NCI-H146 (cell line): ENCODE measurements at regions not wholly inside any gene's neighbourhood (a gene's known extent, or its start where the extent isn't known, plus 50 kb on each side); places are given as distances from the start of the nearest gene placed in this dataset.

ENCODE experiments used
- DNase-seq: peaks from one replicate; lab custom pipeline; 2025; lab: John Stamatoyannopoulos, UW

DNA sequence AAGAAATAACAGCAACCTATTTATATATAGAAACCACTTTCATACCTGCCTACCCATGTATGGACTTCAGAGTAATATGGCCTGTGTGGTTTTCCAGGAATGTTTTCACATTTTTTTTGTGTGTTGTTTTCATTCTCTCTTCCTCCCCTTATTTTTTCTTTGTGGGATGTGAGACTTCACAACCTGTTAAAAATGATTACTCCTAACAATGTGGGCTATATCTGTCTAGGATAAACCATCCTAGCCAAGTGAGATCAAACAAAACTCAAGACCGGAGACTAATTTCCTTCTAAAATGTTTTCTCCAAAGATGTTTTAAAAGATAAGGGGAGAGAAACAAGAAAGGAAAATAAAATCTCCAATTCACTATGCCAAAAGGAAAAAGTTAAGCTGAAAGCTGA is 106.1 kb upstream of the DIPK2B start:
- DNase-seq, result no peak

DNA sequence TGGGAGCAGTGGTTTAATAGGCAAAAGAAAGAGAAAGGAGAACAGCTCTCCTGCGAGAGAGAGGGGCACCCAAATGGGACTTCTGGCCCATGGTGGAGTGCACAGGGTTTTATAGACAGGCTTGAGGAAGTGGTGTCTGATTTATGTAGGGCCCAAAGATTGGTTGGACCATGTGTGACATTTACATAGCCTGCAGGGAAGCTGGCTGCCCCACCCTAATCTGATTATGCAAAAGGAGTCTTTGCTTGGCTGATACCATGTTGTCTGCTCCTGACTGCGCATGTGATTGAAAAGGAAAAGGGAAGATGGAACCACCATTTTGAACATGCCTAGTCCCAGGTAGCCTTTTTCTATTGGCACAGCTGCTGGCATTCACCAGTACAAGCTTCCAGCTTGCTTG is 100.0 kb upstream of the DIPK2B start:
- DNase-seq, result no peak

DNA sequence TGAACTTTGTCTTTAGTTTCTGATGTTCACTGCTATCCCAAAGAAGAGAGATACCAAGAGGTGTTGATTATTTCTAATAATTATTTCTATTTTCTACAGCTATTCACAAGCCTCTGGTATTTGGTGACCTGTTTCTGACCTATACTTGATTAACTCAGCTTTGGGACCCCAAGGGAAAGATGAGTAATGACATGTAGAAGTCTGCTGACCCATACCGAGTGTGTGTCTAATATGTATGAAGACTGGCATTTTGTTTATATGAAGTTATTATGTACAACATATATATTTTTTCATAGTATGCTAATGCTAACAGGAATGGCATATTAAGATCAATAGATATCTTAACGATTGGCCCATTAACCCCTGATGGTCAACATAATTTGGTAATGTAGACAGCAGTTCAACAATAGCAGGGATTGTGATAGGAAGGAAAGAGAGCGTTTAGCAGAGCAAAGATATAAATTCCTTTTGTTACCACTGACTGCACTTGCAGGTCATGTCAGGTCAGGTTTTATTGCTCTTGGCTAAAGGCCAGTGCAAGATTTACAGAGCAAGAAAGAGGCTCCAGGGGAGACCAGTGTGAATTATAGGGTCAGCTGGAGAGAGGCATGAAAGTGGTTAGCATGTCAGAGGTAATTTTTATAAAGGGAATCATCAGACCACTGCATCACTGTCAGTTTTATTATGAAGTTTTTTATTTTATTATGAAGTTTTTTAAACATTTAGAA is 94.7 kb upstream of the DIPK2B start:
- peak; percentile 38 for DNase-seq

DNA sequence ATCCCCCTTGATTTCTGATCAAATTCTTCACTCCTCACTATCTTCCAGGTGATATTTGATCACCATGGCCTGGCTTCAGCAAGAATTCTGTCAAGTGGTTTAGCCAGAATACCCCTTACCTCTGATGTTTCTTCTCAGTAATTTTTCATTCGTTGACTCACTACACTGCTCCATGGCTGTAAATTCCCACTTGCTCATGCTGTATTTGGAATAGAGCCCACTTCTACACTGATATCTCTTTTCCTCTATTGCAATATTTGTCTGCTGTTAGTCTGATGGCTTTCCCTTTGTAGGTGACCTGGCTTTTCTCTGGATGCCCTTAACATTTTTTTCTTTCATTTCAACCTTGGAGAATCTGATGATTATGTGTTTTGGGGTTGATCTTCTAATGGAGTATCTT is 73.9 kb upstream of the DIPK2B start:
- no peak for DNase-seq

DNA sequence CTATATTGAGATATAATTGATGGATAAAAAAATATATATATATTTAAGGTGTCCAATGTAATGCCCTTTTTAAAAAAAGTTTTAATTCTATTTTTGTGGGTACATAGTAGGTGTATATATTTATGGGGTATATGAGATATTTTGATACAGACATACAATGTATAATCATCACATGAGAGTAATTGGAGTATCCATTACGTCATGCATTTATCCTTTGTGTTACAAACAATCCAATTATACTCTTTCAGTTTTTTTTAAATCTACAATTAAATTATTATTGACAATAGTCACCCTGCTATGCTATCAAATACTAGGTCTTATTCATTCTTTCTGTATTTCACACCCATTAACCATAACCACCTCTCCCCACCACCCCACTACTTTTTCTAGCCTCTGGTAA is 66.3 kb upstream of the DIPK2B start:
- DNase-seq, result no peak

DNA sequence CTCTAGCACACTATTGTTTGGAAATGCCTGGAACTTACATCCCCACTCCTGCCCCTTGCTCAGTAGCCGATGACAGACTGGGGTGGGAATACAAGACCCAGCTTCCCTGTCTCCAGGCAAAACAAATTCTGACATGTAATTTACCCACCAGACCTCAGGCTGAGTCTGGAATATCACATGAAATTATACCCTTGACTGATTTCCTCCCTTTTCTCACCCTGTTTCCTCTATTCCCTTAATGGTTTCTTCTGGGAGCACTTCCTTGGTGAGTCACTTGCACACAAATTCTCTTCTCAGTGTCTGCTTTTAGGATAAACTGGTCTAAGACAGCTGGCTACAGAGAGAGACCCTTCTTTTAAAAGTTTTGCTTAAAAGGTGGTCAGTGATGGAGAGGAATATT is 65.8 kb upstream of the DIPK2B start:
- no peak for DNase-seq

DNA sequence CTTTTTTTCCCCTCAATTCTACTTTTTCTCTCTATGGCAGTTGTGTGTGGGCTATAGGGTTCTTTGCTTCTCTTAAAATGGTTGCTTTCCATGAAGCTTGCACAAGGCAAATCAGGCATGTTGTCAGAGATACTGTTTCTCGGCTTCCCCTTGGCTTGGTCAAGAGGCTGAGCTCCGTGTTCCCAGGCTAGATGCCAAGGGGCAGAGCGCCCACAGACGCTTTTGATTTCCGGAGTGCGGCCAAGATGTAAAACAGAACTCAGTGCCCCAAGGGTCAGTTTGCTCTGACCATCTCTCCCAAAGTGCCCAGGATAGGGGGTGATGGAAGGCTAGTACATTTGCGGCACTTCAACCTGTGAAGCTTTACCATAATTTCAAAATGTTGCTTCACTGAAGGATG is 64.2 kb upstream of the DIPK2B start:
- no peak for DNase-seq

DNA sequence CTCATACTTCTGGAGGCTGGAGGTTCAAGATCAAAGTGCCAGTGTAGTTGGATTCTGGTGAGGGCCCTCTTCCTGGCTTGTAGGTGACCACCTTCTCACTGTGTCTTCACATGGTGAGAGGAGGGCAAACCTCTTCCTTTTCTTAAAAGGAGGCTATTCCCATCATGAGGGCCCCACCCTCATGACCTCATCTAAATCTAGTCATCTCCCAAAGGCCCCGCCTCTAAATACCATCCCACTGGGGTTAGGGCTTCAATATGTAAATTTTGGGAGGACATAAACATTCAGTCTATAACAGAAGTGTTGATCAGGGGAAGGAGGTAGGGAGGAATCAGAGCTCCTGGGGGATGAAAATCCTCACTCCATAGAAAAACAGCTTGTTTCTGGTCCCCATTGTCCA is 60.8 kb upstream of the DIPK2B start:
- DNase-seq, result no peak

DNA sequence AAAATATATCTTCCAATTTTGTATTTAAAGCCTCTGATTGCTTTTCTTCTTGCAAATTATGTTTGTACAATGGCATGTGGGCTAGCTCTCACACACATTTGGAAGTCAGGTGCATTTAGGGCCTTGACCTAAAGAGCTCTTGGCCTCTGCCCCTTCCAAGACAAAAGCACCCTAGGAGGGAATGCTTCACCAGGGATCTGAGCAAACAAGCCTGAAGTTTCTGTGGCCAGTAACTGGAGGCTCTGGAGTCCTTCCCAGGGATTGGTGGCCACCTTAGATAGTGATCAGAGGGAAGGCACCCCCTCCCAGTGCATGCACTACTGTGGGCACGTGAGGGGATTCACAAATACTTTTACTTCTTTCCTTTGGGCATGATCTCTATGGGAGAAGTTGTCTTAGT is 60.3 kb upstream of the DIPK2B start:
- no peak for DNase-seq

DNA sequence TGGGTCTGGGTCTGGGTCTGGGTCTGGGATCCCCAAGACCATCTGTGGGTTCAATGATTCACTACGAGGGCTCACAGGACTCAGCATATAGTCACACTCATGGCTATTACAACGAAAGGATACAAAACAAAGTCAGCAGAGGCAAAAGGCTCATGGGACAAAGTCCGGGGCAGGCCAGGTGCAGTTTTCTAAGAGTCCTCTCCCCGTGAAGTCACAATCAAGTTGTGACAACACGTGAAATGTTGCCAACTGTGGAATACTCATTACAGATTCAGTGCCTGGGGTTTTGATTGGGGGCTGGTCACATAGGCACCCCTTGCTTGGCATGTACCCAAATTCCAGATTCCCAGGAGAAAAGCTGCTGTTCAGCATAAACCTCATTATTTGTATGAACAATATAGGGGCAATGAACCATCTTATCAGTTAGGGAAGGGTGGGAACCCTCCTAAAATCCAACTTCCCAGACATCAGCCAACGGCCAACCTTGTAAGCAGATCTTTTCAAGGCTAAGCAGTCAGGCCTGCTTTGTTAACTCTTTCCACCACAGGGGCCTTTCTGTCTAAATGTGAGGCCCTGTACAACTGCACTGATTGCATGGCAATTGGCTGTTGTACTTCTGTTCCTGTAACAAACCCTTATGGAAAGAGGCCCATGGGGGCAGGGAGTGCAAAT is 58.2 kb upstream of the DIPK2B start:
- no peak for DNase-seq
